ENCODE measurements at regions not wholly inside any gene's neighbourhood (a gene's known extent, or its start where the extent isn't known, plus 50 kb on each side); places are given as distances from the start of the nearest gene placed in this dataset.

- Mint-ChIP-seq H3K4me1 (ENCODE audit: low read depth) (peaks cover 13% of the 10 kb centered on the region), H3K27me3 (peaks cover 12% of the 10 kb centered on the region), H3K9me3 (no peaks in the 10 kb centered on the region), H3K4me3 (no peak overlapping the region), H3K36me3 (ENCODE audit: low read depth) (no peaks in the 10 kb centered on the region), H3K27ac (no peak overlapping the region)
- intact Hi-C loops (cut with micrococcal nuclease), result no loop called here
Observed at GRCh38 chr15:62877276-62877857, 165.2 kb upstream of the TPM1 start.

GRCh38 chr15:62878070-62878469, 164.5 kb upstream of the TPM1 start:
- peaks cover 13% of the 10 kb centered on the region for H3K4me1 Mint-ChIP-seq (ENCODE audit: low read depth)
- H3K36me3 Mint-ChIP-seq (ENCODE audit: low read depth), result no peaks in the 10 kb centered on the region
- H3K9me3 Mint-ChIP-seq, result no peaks in the 10 kb centered on the region
- H3K27ac Mint-ChIP-seq, result no peak overlapping the region
- H3K27me3 Mint-ChIP-seq, result peaks cover 12% of the 10 kb centered on the region
- intact Hi-C loops (cut with micrococcal nuclease), result no loop called here
- no peak overlapping the region for H3K4me3 Mint-ChIP-seq

GRCh38 chr15:62879770-62880169, 162.8 kb upstream of the TPM1 start:
- peaks cover 9% of the 10 kb centered on the region for H3K27me3 Mint-ChIP-seq
- H3K9me3 Mint-ChIP-seq, result no peaks in the 10 kb centered on the region
- no peak overlapping the region for H3K27ac Mint-ChIP-seq
- H3K4me3 Mint-ChIP-seq, result no peak overlapping the region
- H3K4me1 Mint-ChIP-seq (ENCODE audit: low read depth), result peaks cover 13% of the 10 kb centered on the region
- intact Hi-C loops (cut with micrococcal nuclease), result no loop called here
- H3K36me3 Mint-ChIP-seq (ENCODE audit: low read depth), result no peaks in the 10 kb centered on the region

- H3K4me1 Mint-ChIP-seq (ENCODE audit: low read depth), result peaks cover 13% of the 10 kb centered on the region
- intact Hi-C loops (cut with micrococcal nuclease), result no loop called here
- peaks cover 9% of the 10 kb centered on the region for H3K27me3 Mint-ChIP-seq
- no peak overlapping the region for H3K4me3 Mint-ChIP-seq
- H3K27ac Mint-ChIP-seq, result no peak overlapping the region
- H3K36me3 Mint-ChIP-seq (ENCODE audit: low read depth), result no peaks in the 10 kb centered on the region
- H3K9me3 Mint-ChIP-seq, result no peaks in the 10 kb centered on the region
Observed at GRCh38 chr15:62880278-62880677, 162.3 kb upstream of the TPM1 start.

GRCh38 chr15:62881056-62881455, 161.5 kb upstream of the TPM1 start:
- intact Hi-C loops (cut with micrococcal nuclease), result no loop called here
- no peaks in the 10 kb centered on the region for H3K9me3 Mint-ChIP-seq
- H3K36me3 Mint-ChIP-seq (ENCODE audit: low read depth), result no peaks in the 10 kb centered on the region
- peaks cover 13% of the 10 kb centered on the region for H3K4me1 Mint-ChIP-seq (ENCODE audit: low read depth)
- no peak overlapping the region for H3K4me3 Mint-ChIP-seq
- H3K27ac Mint-ChIP-seq, result no peak overlapping the region
- peaks cover 11% of the 10 kb centered on the region for H3K27me3 Mint-ChIP-seq

- intact Hi-C loops (cut with micrococcal nuclease), result no loop called here
- Mint-ChIP-seq H3K27me3 (peaks cover 17% of the 10 kb centered on the region), H3K4me3 (no peak overlapping the region), H3K27ac (no peak overlapping the region), H3K36me3 (ENCODE audit: low read depth) (no peaks in the 10 kb centered on the region), H3K9me3 (no peaks in the 10 kb centered on the region), H3K4me1 (ENCODE audit: low read depth) (peaks cover 20% of the 10 kb centered on the region)
Observed at GRCh38 chr15:62883938-62884479, 158.5 kb upstream of the TPM1 start.

- peaks cover 14% of the 10 kb centered on the region for H3K27me3 Mint-ChIP-seq
- no peak overlapping the region for H3K27ac Mint-ChIP-seq
- H3K4me1 Mint-ChIP-seq (ENCODE audit: low read depth), result peaks cover 7% of the 10 kb centered on the region
- intact Hi-C loops (cut with micrococcal nuclease), result no loop called here
- H3K9me3 Mint-ChIP-seq, result no peaks in the 10 kb centered on the region
- no peak overlapping the region for H3K4me3 Mint-ChIP-seq
- H3K36me3 Mint-ChIP-seq (ENCODE audit: low read depth), result no peaks in the 10 kb centered on the region
Observed at GRCh38 chr15:62886431-62887071, 156.0 kb upstream of the TPM1 start.

GRCh38 chr15:62887113-62887570, 155.4 kb upstream of the TPM1 start:
- no peak overlapping the region for H3K4me3 Mint-ChIP-seq
- no peaks in the 10 kb centered on the region for H3K36me3 Mint-ChIP-seq (ENCODE audit: low read depth)
- intact Hi-C loops (cut with micrococcal nuclease), result no loop called here
- no peak overlapping the region for H3K27ac Mint-ChIP-seq
- peaks cover 14% of the 10 kb centered on the region for H3K27me3 Mint-ChIP-seq
- H3K4me1 Mint-ChIP-seq (ENCODE audit: low read depth), result peaks cover 7% of the 10 kb centered on the region
- no peaks in the 10 kb centered on the region for H3K9me3 Mint-ChIP-seq

- H3K4me1 Mint-ChIP-seq (ENCODE audit: low read depth), result peaks cover 7% of the 10 kb centered on the region
- no peaks in the 10 kb centered on the region for H3K9me3 Mint-ChIP-seq
- H3K27ac Mint-ChIP-seq, result no peak overlapping the region
- intact Hi-C loops (cut with micrococcal nuclease), result no loop called here
- no peak overlapping the region for H3K4me3 Mint-ChIP-seq
- no peaks in the 10 kb centered on the region for H3K36me3 Mint-ChIP-seq (ENCODE audit: low read depth)
- peaks cover 12% of the 10 kb centered on the region for H3K27me3 Mint-ChIP-seq
Observed at GRCh38 chr15:62888623-62889022, 153.9 kb upstream of the TPM1 start.

GRCh38 chr15:62889141-62889661, 153.3 kb upstream of the TPM1 start:
- no peak overlapping the region for H3K27ac Mint-ChIP-seq

GRCh38 chr15:62889734-62890505, 152.6 kb upstream of the TPM1 start:
- Mint-ChIP-seq H3K4me3 (no peak overlapping the region), H3K27me3 (peaks cover 12% of the 10 kb centered on the region), H3K9me3 (no peaks in the 10 kb centered on the region), H3K36me3 (ENCODE audit: low read depth) (no peaks in the 10 kb centered on the region), H3K27ac (no peak overlapping the region), H3K4me1 (ENCODE audit: low read depth) (peaks cover 7% of the 10 kb centered on the region)
- intact Hi-C loops (cut with micrococcal nuclease), result no loop called here

More at GRCh38 chr15:62889141-62889661, 153.3 kb upstream of the TPM1 start:
- no peaks in the 10 kb centered on the region for H3K36me3 Mint-ChIP-seq (ENCODE audit: low read depth)
- H3K4me1 Mint-ChIP-seq (ENCODE audit: low read depth), result peaks cover 7% of the 10 kb centered on the region
- intact Hi-C loops (cut with micrococcal nuclease), result no loop called here
- no peaks in the 10 kb centered on the region for H3K9me3 Mint-ChIP-seq
- peaks cover 12% of the 10 kb centered on the region for H3K27me3 Mint-ChIP-seq
- H3K4me3 Mint-ChIP-seq, result no peak overlapping the region

GRCh38 chr15:62894322-62895085, 148.0 kb upstream of the TPM1 start:
- no peaks in the 10 kb centered on the region for H3K9me3 Mint-ChIP-seq
- intact Hi-C loops (cut with micrococcal nuclease), result no loop called here
- H3K27ac Mint-ChIP-seq, result no peak overlapping the region
- H3K4me1 Mint-ChIP-seq (ENCODE audit: low read depth), result no peaks in the 10 kb centered on the region
- H3K27me3 Mint-ChIP-seq, result peaks cover 14% of the 10 kb centered on the region
- no peak overlapping the region for H3K4me3 Mint-ChIP-seq
- no peaks in the 10 kb centered on the region for H3K36me3 Mint-ChIP-seq (ENCODE audit: low read depth)

- H3K4me3 Mint-ChIP-seq, result no peak overlapping the region
- no peaks in the 10 kb centered on the region for H3K9me3 Mint-ChIP-seq
- no peak overlapping the region for H3K27ac Mint-ChIP-seq
- intact Hi-C loops (cut with micrococcal nuclease), result no loop called here
- H3K36me3 Mint-ChIP-seq (ENCODE audit: low read depth), result no peaks in the 10 kb centered on the region
- peaks cover 13% of the 10 kb centered on the region for H3K27me3 Mint-ChIP-seq
- H3K4me1 Mint-ChIP-seq (ENCODE audit: low read depth), result peaks cover 3% of the 10 kb centered on the region
Observed at GRCh38 chr15:62895139-62895866, 147.2 kb upstream of the TPM1 start.
